H1 (cell line): ENCODE measurements at regions not wholly inside any gene's neighbourhood (a gene's known extent, or its start where the extent isn't known, plus 50 kb on each side); places are given as distances from the start of the nearest gene placed in this dataset.

Experiments
- NANOG ChIP-seq: IDR thresholded peaks from 2 replicates; pipeline ENCODE4 v1.6.1; 2011; ENCODE audit warnings: low read length, low read depth, mild to moderate bottlenecking, inconsistent platforms; ENCODE audit not compliant: insufficient read depth, poor library complexity, severe bottlenecking

GRCh38 chr7:108684629-108685028 is 115.0 kb downstream of the DNAJB9 start (continued):
- TF ChIP-seq NANOG: no peak
